Ovary (tissue), 3 donors: ENCODE measurements at regions not wholly inside any gene's neighbourhood (a gene's known extent, or its start where the extent isn't known, plus 50 kb on each side); places are given as distances from the start of the nearest gene placed in this dataset.

Experiments used
- EP300 ChIP-seq: sonication (generic); formaldehyde crosslinking; IDR thresholded peaks from one replicate; pipeline ENCODE4 v1.6.1; 2017; ENCODE audit warnings: antibody characterized with exemption
- POLR2A ChIP-seq: fragments of 450-650 bp; IDR thresholded peaks from one replicate; pipeline ENCODE4 v1.6.1; 2017; ENCODE audit warnings: antibody characterized with exemption, mild to moderate bottlenecking, moderate library complexity
- TF ChIP-seq, protein P1 (sequence below), 3 donors: fragments of 450-650 bp in 2 of 3; fragments of 200-600 bp in 1 of 3; IDR thresholded peaks; one replicate each; pipeline versions ENCODE4 v1.5.1 to v1.8.0; 2016 to 2022; ENCODE audit warnings: antibody characterized with exemption in 3 of 3, mild to moderate bottlenecking in 1 of 3
- donor health status: DM: no; HTN: no; CAD: no.

DNA sequence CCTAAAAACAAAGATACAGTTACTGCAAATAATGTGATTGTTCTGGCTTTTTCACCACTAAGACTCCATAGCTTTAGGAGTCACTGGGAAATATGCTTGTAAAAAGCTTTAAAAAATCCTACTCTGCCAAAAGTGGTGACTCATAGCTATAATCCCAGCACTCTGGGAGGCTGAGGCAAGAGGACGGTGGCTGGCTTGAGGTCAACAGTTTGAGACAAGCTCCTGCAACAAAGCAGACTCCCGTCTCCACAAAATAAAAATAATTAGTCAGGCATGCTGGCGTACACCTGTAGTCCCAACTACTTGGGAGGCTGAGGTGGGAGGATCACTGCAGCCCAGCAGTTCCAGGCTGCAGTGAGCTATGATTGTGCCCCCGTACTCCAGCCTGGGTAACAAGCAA lies 406.4 kb downstream of the HTR1A start:
- TF ChIP-seq, protein P1, sequence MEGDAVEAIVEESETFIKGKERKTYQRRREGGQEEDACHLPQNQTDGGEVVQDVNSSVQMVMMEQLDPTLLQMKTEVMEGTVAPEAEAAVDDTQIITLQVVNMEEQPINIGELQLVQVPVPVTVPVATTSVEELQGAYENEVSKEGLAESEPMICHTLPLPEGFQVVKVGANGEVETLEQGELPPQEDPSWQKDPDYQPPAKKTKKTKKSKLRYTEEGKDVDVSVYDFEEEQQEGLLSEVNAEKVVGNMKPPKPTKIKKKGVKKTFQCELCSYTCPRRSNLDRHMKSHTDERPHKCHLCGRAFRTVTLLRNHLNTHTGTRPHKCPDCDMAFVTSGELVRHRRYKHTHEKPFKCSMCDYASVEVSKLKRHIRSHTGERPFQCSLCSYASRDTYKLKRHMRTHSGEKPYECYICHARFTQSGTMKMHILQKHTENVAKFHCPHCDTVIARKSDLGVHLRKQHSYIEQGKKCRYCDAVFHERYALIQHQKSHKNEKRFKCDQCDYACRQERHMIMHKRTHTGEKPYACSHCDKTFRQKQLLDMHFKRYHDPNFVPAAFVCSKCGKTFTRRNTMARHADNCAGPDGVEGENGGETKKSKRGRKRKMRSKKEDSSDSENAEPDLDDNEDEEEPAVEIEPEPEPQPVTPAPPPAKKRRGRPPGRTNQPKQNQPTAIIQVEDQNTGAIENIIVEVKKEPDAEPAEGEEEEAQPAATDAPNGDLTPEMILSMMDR (IDR thresholded peaks at IDR 0.05), result no peak
- TF ChIP-seq POLR2A (no peak), EP300 (no peak)
